ENCODE measurements at regions not wholly inside any gene's neighbourhood (a gene's known extent, or its start where the extent isn't known, plus 50 kb on each side); places are given as distances from the start of the nearest gene placed in this dataset.

DNA sequence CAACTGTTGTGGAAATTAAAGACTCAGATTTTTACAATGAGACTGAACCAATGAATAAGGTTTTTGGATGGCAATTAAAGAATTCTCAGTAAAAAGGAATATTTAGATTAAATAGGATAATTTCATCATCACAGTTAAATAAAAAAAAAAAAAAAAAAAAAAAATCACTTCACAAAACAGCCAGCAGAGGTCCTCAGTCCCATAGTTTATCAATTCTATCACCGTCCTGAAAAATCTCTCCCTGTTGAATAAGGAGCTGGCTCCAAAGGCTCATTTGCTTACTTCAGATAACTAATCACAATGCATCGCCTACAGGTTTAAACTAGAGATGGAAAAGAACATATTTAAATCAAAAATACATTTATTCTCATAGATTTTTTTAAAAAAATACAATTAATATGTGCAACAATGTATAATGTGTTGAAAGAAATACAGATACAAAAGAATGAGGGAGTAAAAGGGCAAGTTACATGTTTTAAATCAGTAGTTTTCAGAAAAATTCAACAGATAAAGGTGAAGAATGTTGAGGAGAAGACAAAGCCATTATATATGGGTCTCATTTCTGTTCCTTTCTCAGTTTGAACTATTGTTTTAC is 175.8 kb upstream of the CHD1 start:
- Histone ChIP-seq H3K27ac (no peak overlapping the region), H3K9ac (ENCODE audit: low read depth in 2 of 2, low read length in 2 of 2) (no peak overlapping the region), H3K4me3 (no peak overlapping the region), H3K4me1 (no peaks in the 10 kb centered on the region), H3K9me3 (no peaks in the 10 kb centered on the region), H3K36me3 (no peaks in the 10 kb centered on the region), H3K27me3 (no peaks in the 10 kb centered on the region)
- DNase-seq: no peak
- intact Hi-C loops (cut with DNase I): no loop called here
- TF ChIP-seq, protein P1, sequence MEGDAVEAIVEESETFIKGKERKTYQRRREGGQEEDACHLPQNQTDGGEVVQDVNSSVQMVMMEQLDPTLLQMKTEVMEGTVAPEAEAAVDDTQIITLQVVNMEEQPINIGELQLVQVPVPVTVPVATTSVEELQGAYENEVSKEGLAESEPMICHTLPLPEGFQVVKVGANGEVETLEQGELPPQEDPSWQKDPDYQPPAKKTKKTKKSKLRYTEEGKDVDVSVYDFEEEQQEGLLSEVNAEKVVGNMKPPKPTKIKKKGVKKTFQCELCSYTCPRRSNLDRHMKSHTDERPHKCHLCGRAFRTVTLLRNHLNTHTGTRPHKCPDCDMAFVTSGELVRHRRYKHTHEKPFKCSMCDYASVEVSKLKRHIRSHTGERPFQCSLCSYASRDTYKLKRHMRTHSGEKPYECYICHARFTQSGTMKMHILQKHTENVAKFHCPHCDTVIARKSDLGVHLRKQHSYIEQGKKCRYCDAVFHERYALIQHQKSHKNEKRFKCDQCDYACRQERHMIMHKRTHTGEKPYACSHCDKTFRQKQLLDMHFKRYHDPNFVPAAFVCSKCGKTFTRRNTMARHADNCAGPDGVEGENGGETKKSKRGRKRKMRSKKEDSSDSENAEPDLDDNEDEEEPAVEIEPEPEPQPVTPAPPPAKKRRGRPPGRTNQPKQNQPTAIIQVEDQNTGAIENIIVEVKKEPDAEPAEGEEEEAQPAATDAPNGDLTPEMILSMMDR (IDR thresholded peaks at IDR 0.05): peak; percentile 55

DNA sequence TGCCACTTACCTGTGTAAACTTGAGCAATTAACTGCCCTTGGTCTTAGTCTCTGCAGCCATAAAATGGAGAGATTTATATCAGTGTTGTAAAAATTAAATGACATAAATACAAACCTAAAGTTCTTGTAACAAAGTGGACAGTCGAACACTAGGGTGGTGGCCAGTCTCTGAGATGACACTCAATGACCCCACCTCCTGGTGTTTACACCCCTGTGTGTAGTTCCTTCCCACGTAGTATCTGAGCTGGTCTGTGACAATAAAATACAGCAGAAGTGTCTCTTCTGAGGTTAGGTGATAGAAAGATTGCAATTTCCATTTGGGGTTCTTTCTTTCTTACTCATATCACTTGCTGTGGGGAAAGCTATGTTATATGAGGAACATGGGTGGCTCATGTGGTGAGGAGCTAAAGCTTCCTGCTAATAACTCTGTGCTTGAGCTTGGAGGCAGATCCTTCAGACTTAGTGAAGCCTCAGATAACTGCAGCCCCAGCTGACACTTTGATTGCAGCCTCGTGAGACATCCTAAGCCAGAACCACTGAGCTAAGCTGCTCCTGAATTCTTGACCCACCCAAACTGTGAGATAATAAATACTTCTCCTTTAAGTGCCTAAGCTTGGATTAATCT is 173.4 kb upstream of the CHD1 start:
- intact Hi-C loops (cut with DNase I): no loop called here

DNA sequence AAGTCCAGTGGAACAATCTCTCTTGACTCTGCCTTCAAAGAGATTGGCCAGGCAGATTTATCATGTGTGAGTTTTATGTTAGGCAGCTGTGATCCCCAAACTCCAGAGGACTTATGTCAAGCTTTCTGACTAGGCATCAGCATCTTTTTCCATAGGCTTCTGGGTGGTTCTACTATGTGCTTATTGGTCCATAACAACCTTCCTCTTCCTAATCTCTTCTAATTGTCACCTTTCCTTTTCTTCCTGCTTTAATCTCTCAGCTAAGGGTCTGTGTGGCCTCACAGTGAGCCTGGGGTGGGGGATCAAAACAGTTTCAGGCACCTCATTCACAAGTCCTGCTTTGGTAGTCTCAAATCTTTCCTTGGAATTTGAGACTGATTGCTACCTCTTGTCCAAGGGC is 170.9 kb upstream of the CHD1 start:
- intact Hi-C loops (cut with DNase I): no loop called here
- no peak for DNase-seq
- Histone ChIP-seq H3K27ac (no peak overlapping the region), H3K9me3 (no peaks in the 10 kb centered on the region), H3K9ac (ENCODE audit: low read depth in 2 of 2, low read length in 2 of 2) (no peak overlapping the region), H3K4me1 (no peaks in the 10 kb centered on the region), H3K4me3 (no peak overlapping the region), H3K27me3 (no peaks in the 10 kb centered on the region), H3K36me3 (no peaks in the 10 kb centered on the region)
- TF ChIP-seq, protein P1 (IDR thresholded peaks at IDR 0.05): no peak

More for the DNA sequence above, 173.4 kb upstream of the CHD1 start:
- no peaks in the 10 kb centered on the region for H3K9me3 ChIP-seq
- H3K27me3 ChIP-seq: no peaks in the 10 kb centered on the region
- no peaks in the 10 kb centered on the region for H3K36me3 ChIP-seq
- H3K9ac ChIP-seq (ENCODE audit: low read depth in 2 of 2, low read length in 2 of 2): no peak overlapping the region
- H3K4me3 ChIP-seq: no peak overlapping the region
- no peak for DNase-seq
- TF ChIP-seq, protein P1 (IDR thresholded peaks at IDR 0.05): no peak
- H3K4me1 ChIP-seq: no peaks in the 10 kb centered on the region
- no peak overlapping the region for H3K27ac ChIP-seq

DNA sequence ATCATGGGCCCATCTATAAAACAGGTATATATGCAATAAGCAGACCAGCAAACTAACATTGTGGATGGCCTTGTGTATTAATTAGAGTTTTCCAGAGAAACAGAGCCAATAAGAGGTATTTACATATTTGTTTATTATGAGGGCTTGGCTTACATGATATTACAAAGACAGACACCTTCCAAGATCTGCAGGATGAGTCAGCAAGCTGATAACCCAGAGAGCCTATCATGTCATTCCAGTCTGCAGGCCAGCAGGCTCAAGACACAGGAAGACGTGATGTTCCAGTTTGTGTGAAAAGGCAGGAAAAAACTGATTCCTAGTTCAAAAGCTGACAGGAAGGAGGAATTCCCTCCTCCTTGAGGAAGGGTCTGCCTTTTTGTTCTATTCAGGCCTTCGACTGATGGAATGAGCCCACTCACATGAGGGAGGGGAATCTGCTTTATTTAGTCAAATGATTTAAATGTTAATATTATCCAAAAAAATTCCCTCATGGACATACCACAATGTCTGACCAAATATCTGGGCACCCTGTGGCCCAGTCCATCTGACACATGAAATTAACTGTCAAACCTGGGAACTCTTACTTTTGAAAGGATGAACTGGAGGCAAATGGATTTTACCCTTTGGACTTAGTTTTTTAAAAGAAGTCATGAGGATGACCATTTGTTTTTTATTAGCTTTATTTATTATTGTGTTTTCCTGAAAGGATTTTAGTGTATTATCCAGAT is 161.2 kb upstream of the CHD1 start:
- Histone ChIP-seq H3K9me3 (no peaks in the 10 kb centered on the region), H3K9ac (ENCODE audit: low read depth in 2 of 2, low read length in 2 of 2) (no peak overlapping the region), H3K4me1 (no peaks in the 10 kb centered on the region), H3K4me3 (no peak overlapping the region), H3K27me3 (no peaks in the 10 kb centered on the region), H3K36me3 (no peaks in the 10 kb centered on the region), H3K27ac (no peak overlapping the region)
- no peak for DNase-seq
- TF ChIP-seq, protein P1 (IDR thresholded peaks at IDR 0.05): no peak
- intact Hi-C loops (cut with DNase I): no loop called here

DNA sequence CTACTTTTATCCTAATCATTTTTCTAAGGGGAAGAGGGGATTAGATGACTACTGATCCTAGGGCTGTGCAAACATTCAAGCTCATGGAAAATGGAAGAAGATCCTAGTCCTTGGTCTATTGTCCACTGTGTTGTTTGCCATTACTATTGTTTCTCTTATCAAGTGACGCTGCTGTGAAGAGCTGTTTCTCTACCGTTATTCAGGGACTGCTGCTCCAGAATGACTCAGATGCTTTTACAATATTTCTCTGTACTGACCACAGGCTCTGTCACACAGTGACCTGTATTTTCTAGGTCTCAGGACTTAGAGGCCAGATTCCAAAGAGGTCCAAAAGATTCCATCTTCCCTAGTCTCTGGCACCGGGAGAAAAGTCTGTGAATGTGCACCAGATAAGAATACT is 159.5 kb upstream of the CHD1 start:
- Histone ChIP-seq H3K4me1 (no peaks in the 10 kb centered on the region), H3K4me3 (no peak overlapping the region), H3K27me3 (no peaks in the 10 kb centered on the region), H3K9me3 (no peaks in the 10 kb centered on the region), H3K27ac (no peak overlapping the region), H3K9ac (ENCODE audit: low read depth in 2 of 2, low read length in 2 of 2) (no peak overlapping the region), H3K36me3 (no peaks in the 10 kb centered on the region)
- TF ChIP-seq, protein P1 (IDR thresholded peaks at IDR 0.05): no peak
- intact Hi-C loops (cut with DNase I): no loop called here
- no peak for DNase-seq
